AG04450 (cell line): ENCODE measurements at regions not wholly inside any gene's neighbourhood (a gene's known extent, or its start where the extent isn't known, plus 50 kb on each side); places are given as distances from the start of the nearest gene placed in this dataset.

Source experiments
- CTCF ChIA-PET: fragments of 300-600, 350-600 bp; formaldehyde crosslinking; extraction: SDS; loops from one replicate; lab custom pipeline; 2022; ENCODE audit warnings: antibody characterized with exemption, inconsistent platforms; lab: Charles Lee
- POLR2A ChIA-PET: fragments of 350-600 bp; formaldehyde crosslinking; extraction: SDS; loops from one replicate; lab custom pipeline; 2021; ENCODE audit warnings: antibody characterized with exemption, inconsistent platforms; lab: Yijun Ruan, JAX
- DNase-seq: peaks from one replicate; pipeline ENCODE4 v3.0.0-alpha.2; 2011; ENCODE audit warnings: low read depth, low spot score
- H3K27ac ChIP-seq: one replicate; pipeline ENCODE4 v1.5.1; 2012; ENCODE audit warnings: low read depth, low read length, control low read depth
- H3K27me3 ChIP-seq: one replicate; pipeline ENCODE4 v1.6.0; 2012; ENCODE audit warnings: low read length; ENCODE audit not compliant: control insufficient read depth, insufficient read depth
- H3K4me3 ChIP-seq: 2 replicates; pipeline ENCODE4 v1.5.1; 2011; ENCODE audit warnings: mild to moderate bottlenecking, low read depth, low read length, control low read depth
- H3K9me3 ChIP-seq: 2 replicates; pipeline ENCODE4 v1.5.1; 2012; ENCODE audit warnings: low read length; ENCODE audit not compliant: control insufficient read depth, insufficient read depth
- CTCF ChIP-seq: IDR thresholded peaks from 2 replicates; pipeline ENCODE4 v1.5.1; 2011; ENCODE audit warnings: low read depth, low read length, control low read depth, inconsistent platforms

DNA sequence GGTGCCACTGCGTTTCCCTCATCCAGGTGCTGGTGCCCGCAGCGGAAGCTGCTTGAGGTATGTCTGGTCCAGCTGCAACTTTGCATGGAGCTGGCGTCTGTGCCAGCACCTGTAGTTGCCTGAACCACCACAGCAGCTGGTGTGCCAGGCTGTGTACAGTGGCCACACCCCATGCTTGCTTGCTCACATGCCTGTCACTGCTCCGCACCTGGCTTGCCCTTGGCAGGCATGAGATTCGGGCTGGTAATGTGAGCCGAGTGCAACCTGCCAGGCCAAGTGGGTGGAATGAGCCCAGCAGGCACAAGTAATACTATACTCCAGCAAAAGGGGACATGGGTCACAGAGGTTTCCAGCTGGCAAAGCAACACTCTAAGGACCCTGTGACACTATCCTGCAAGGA is 1123.3 kb upstream of the ACVR2A start:
- Histone ChIP-seq H3K27me3 (no peaks in the 10 kb centered on the region), H3K9me3 (peaks cover 17% of the 10 kb centered on the region), H3K4me3 (no peak overlapping the region), H3K27ac (no peak overlapping the region)
- POLR2A ChIA-PET = no interaction called here
- DNase-seq = no peak
- TF ChIP-seq CTCF = no peak
- CTCF ChIA-PET = no interaction called here

- ChIA-PET POLR2A (no interaction called here), CTCF (no interaction called here)
- H3K27me3 ChIP-seq = no peaks in the 10 kb centered on the region
- H3K27ac ChIP-seq = no peak overlapping the region
- H3K4me3 ChIP-seq = no peak overlapping the region
- TF ChIP-seq CTCF = no peak
- DNase-seq = no peak
- peaks cover 17% of the 10 kb centered on the region for H3K9me3 ChIP-seq
These were observed 1124.7 kb upstream of the ACVR2A start for GRCh38 chr2:146720170-146720569.

DNA sequence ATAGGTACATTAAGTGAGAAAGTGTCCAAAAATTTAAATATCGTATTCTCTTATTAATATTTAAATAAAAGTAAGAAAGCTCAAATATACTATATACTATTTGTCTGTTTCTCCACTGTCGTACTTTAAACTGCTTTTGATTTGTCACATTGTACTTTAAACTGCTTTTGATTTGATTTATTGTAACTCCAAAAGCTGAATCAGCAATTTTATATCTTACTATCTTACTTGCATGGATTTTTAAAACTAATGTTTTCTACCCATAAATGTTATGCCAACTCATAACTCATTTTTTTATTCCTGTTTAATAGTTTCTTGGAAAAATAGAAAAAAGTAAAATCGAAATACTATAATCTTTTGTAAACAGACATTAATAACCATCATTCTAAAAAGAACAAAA is 1128.2 kb upstream of the ACVR2A start:
- Histone ChIP-seq H3K27me3 (no peaks in the 10 kb centered on the region), H3K9me3 (peaks cover 17% of the 10 kb centered on the region), H3K27ac (no peak overlapping the region), H3K4me3 (no peak overlapping the region)
- ChIA-PET CTCF (no interaction called here), POLR2A (no interaction called here)
- TF ChIP-seq CTCF = no peak
- no peak for DNase-seq

- Histone ChIP-seq H3K4me3 (no peak overlapping the region), H3K27ac (no peak overlapping the region), H3K9me3 (no peaks in the 10 kb centered on the region), H3K27me3 (no peaks in the 10 kb centered on the region)
- POLR2A ChIA-PET = no interaction called here
- CTCF ChIA-PET = no interaction called here
- no peak for TF ChIP-seq CTCF
- no peak for DNase-seq
These were observed 1135.8 kb upstream of the ACVR2A start for GRCh38 chr2:146709004-146709403.

GRCh38 chr2:146701183-146701582 is 1143.6 kb upstream of the ACVR2A start:
- POLR2A ChIA-PET = no interaction called here
- H3K9me3 ChIP-seq = no peaks in the 10 kb centered on the region
- no peaks in the 10 kb centered on the region for H3K27me3 ChIP-seq
- CTCF ChIA-PET = no interaction called here
- no peak overlapping the region for H3K4me3 ChIP-seq
- TF ChIP-seq CTCF = no peak
- no peak overlapping the region for H3K27ac ChIP-seq
- no peak for DNase-seq
